DND-41 (cell line): ENCODE measurements at regions not wholly inside any gene's neighbourhood (a gene's known extent, or its start where the extent isn't known, plus 50 kb on each side); places are given as distances from the start of the nearest gene placed in this dataset.

Experiments
- ATAC-seq: fragments of 200-7000 bp; cut with Tn5 transposase; 3 replicates; pipeline ENCODE4 v1.9.1; 2021; ENCODE audit warnings: low read depth; ENCODE audit not compliant: insufficient read depth
- DNase-seq: peaks from one replicate; pipeline ENCODE4 v3.0.0-alpha.2; 2020
- H2AFZ ChIP-seq: 2 replicates; pipeline ENCODE4 v1.6.0; 2012; ENCODE audit warnings: low read depth, low read length
- H3K27ac ChIP-seq: 2 replicates; pipeline ENCODE4 v1.5.1; 2012; ENCODE audit warnings: low read length, inconsistent platforms
- H3K27me3 ChIP-seq: fragments of 200-600 bp; sonication (generic); 2 replicates; pipeline ENCODE4 v1.6.0; 2012; ENCODE audit warnings: low read length, mild to moderate bottlenecking, inconsistent platforms; ENCODE audit not compliant: insufficient read depth, poor library complexity
- H3K36me3 ChIP-seq: 2 replicates; pipeline ENCODE4 v1.5.1; 2012; ENCODE audit warnings: low read length, inconsistent platforms; ENCODE audit not compliant: insufficient read depth
- H3K4me1 ChIP-seq: 2 replicates; pipeline ENCODE4 v1.5.1; 2012; ENCODE audit warnings: mild to moderate bottlenecking, low read length; ENCODE audit not compliant: insufficient read depth
- H3K4me2 ChIP-seq: 2 replicates; pipeline ENCODE4 v1.6.0; 2012; ENCODE audit warnings: mild to moderate bottlenecking, moderate library complexity, low read length, inconsistent platforms; ENCODE audit not compliant: insufficient read depth
- H3K4me3 ChIP-seq, 2 experiments: fragments of 200-600 bp in 1 of 2; shearing (Covaris generic) in 1 of 2; 2 replicates each; pipeline ENCODE4 v1.5.1; 2012 to 2016; ENCODE audit warnings: inconsistent platforms in 2 of 2, low read length in 2 of 2, mild to moderate bottlenecking in 2 of 2, low read depth in 1 of 2, moderate library complexity in 1 of 2
- H3K79me2 ChIP-seq: 2 replicates; pipeline ENCODE4 v1.6.0; 2012; ENCODE audit warnings: low read length, inconsistent platforms; ENCODE audit not compliant: insufficient read depth
- H3K9ac ChIP-seq: 2 replicates; pipeline ENCODE4 v1.6.0; 2012; ENCODE audit warnings: low read depth, mild to moderate bottlenecking, inconsistent platforms, low read length, moderate library complexity
- H3K9me3 ChIP-seq: 2 replicates; pipeline ENCODE4 v1.5.1; 2012; ENCODE audit warnings: low read length, moderate library complexity, mild to moderate bottlenecking, inconsistent platforms; ENCODE audit not compliant: insufficient read depth, severe bottlenecking
- H4K20me1 ChIP-seq: 2 replicates; pipeline ENCODE4 v1.6.0; 2012; ENCODE audit warnings: low read length; ENCODE audit not compliant: insufficient read depth
- EZH2 ChIP-seq: IDR thresholded peaks from 3 replicates; pipeline ENCODE4 v1.6.1; 2012; ENCODE audit warnings: borderline replicate concordance, low read depth, mild to moderate bottlenecking, moderate library complexity, low read length, inconsistent platforms; ENCODE audit not compliant: severe bottlenecking
- TF ChIP-seq, protein P1 (sequence below): IDR thresholded peaks from 2 replicates; pipeline ENCODE4 v1.5.1; 2012; ENCODE audit warnings: borderline replicate concordance, low read length, moderate library complexity, mild to moderate bottlenecking; ENCODE audit not compliant: poor library complexity, severe bottlenecking; ENCODE audit errors: extremely low read depth

DNA sequence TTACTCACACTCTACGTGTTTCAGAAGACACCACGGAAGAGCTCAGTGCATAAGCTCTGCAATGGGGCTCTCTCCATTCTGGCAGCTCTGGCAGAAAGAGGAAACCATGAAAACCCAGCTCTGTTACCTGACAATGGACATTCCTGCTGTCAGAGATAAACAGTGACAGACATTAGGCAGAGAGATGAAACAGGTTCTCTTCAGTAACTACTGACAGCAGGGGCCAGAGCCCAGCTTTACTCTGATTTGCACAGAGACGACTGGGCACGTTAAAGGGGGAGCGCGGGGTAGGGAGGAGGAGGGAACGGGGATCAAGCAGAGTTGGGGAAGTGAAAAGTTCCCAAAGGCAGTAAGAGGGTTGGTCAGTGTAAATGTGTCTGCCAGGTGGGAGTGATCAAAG, 206.1 kb downstream of the RAMP3 start:
- Histone ChIP-seq H3K9ac (no peak overlapping the region), H3K9me3 (no peaks in the 10 kb centered on the region), H3K4me1 (no peaks in the 10 kb centered on the region), H3K79me2 (no peaks in the 10 kb centered on the region), H3K27ac (no peak overlapping the region), H3K4me2 (no peak overlapping the region), H3K36me3 (no peaks in the 10 kb centered on the region), H3K4me3 (no peak overlapping the region), H3K27me3 (peaks cover 7% of the 10 kb centered on the region), H2AFZ (no peak overlapping the region), H4K20me1 (no peaks in the 10 kb centered on the region)
- ATAC-seq: no peak
- no peak for DNase-seq
- TF ChIP-seq, protein P1, sequence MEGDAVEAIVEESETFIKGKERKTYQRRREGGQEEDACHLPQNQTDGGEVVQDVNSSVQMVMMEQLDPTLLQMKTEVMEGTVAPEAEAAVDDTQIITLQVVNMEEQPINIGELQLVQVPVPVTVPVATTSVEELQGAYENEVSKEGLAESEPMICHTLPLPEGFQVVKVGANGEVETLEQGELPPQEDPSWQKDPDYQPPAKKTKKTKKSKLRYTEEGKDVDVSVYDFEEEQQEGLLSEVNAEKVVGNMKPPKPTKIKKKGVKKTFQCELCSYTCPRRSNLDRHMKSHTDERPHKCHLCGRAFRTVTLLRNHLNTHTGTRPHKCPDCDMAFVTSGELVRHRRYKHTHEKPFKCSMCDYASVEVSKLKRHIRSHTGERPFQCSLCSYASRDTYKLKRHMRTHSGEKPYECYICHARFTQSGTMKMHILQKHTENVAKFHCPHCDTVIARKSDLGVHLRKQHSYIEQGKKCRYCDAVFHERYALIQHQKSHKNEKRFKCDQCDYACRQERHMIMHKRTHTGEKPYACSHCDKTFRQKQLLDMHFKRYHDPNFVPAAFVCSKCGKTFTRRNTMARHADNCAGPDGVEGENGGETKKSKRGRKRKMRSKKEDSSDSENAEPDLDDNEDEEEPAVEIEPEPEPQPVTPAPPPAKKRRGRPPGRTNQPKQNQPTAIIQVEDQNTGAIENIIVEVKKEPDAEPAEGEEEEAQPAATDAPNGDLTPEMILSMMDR: no peak
- no peak for TF ChIP-seq EZH2

DNA sequence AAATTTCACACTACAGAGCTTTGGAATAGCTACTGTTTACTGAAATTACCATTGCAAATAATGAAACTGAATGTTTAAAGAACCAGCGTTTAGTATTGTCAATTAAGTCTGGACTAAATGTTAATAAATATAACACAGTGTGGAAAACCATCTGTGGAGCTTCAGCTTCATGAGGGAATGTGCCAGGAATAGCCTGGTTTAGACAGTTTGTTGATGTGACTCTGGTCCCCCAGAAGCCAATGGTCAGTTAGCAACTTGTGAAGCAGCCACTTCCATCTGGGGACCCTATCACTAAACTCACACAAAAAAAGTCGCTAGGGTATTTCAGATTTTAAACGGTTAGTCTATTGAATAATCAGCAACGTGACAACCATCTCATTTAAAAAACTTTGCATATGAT, 207.8 kb downstream of the RAMP3 start:
- no peak for DNase-seq
- no peak overlapping the region for H3K27ac ChIP-seq
- H3K79me2 ChIP-seq: no peaks in the 10 kb centered on the region
- H3K4me3 ChIP-seq: no peak overlapping the region
- ATAC-seq: no peak
- H3K9ac ChIP-seq: no peak overlapping the region
- no peak overlapping the region for H3K4me2 ChIP-seq
- TF ChIP-seq EZH2: no peak
- TF ChIP-seq, protein P1: no peak
- no peaks in the 10 kb centered on the region for H3K36me3 ChIP-seq
- no peak overlapping the region for H2AFZ ChIP-seq
- H3K27me3 ChIP-seq: peaks cover 7% of the 10 kb centered on the region
- no peaks in the 10 kb centered on the region for H3K9me3 ChIP-seq
- H3K4me1 ChIP-seq: no peaks in the 10 kb centered on the region
- H4K20me1 ChIP-seq: no peaks in the 10 kb centered on the region

DNA sequence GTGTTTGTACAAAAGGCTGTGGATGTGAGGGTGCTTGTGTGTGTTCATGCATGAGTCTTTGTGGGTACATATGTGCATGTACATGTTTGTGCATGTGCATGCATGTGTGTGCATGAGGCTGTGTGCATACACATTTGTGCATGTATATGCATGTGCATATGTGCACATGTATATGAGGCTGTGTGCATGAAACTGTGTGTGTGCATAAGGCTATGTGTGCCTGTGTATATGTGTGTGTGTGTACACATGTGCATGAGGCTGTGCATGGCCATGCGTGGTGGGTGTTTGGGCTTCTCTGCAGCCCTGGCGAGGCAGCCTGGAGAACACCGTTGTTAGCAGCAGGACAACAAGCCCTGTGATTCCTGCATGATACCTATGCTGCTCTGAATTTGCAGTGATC, 207.7 kb upstream of the ADCY1 start:
- Histone ChIP-seq H3K9me3 (no peaks in the 10 kb centered on the region), H3K36me3 (no peaks in the 10 kb centered on the region), H3K27ac (no peak overlapping the region), H4K20me1 (no peaks in the 10 kb centered on the region), H3K4me1 (no peaks in the 10 kb centered on the region), H3K9ac (no peak overlapping the region), H2AFZ (no peak overlapping the region), H3K27me3 (peaks cover 7% of the 10 kb centered on the region), H3K4me3 (no peak overlapping the region), H3K4me2 (no peak overlapping the region), H3K79me2 (no peaks in the 10 kb centered on the region)
- DNase-seq (no peak), ATAC-seq (no peak)
- no peak for TF ChIP-seq EZH2
- TF ChIP-seq, protein P1: no peak

DNA sequence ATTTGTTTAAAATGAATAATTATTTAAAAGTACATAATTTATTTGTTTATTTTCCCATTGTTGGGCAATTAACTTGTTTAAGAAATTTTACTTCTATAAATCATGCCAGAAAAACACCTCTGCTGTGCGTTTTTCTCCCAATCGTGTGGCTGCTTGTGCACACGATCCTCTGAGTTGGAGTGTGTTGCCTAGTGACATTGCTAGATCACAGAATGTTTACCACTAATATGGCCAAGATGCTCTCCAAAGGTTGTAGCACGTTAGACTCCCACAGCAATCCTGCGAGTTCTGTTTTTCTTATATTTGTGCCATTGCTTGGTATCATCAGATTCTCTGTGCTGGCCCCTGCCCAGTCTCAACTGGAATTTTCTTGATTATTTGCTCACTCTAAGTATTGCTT, 207.1 kb upstream of the ADCY1 start:
- H3K4me2 ChIP-seq: no peak overlapping the region
- no peaks in the 10 kb centered on the region for H3K79me2 ChIP-seq
- no peaks in the 10 kb centered on the region for H4K20me1 ChIP-seq
- TF ChIP-seq, protein P1: no peak
- no peak for TF ChIP-seq EZH2
- H3K36me3 ChIP-seq: no peaks in the 10 kb centered on the region
- H3K27me3 ChIP-seq: peaks cover 7% of the 10 kb centered on the region
- no peak overlapping the region for H3K27ac ChIP-seq
- H3K4me3 ChIP-seq: no peak overlapping the region
- H3K9me3 ChIP-seq: no peaks in the 10 kb centered on the region
- no peaks in the 10 kb centered on the region for H3K4me1 ChIP-seq
- ATAC-seq (no peak), DNase-seq (no peak)
- no peak overlapping the region for H2AFZ ChIP-seq
- H3K9ac ChIP-seq: no peak overlapping the region
